Neural progenitor cell (in vitro differentiated cells): ENCODE measurements at regions not wholly inside any gene's neighbourhood (a gene's known extent, or its start where the extent isn't known, plus 50 kb on each side); places are given as distances from the start of the nearest gene placed in this dataset.

ENCODE experiments used
- DNase-seq: peaks from one replicate; pipeline ENCODE4 v3.0.0-alpha.2; 2016; ENCODE audit warnings: low spot score
- H2AFZ ChIP-seq: fragments of 200-600 bp; sonication (generic); replicated peaks from 2 replicates; pipeline ENCODE4 v1.6.1; 2016; ENCODE audit warnings: antibody characterized with exemption
- H3F3A ChIP-seq: fragments of 200-600 bp; sonication (generic); 2 replicates; pipeline ENCODE4 v1.6.1; 2016; ENCODE audit warnings: antibody characterized with exemption, low read depth
- H3K27ac ChIP-seq: fragments of 200-600 bp; sonication (generic); 2 replicates; pipeline ENCODE4 v1.5.1; 2016; ENCODE audit warnings: mild to moderate bottlenecking
- H3K27me3 ChIP-seq: fragments of 200-600 bp; sonication (generic); 2 replicates; pipeline ENCODE4 v1.6.1; 2016; ENCODE audit warnings: mild to moderate bottlenecking, moderate library complexity
- H3K36me3 ChIP-seq: fragments of 200-600 bp; sonication (generic); 2 replicates; pipeline ENCODE4 v1.5.1; 2016
- H3K4me1 ChIP-seq: fragments of 200-600 bp; sonication (generic); 2 replicates; pipeline ENCODE4 v1.6.1; 2016; ENCODE audit warnings: mixed run types
- H3K4me2 ChIP-seq: fragments of 200-600 bp; sonication (generic); 2 replicates; pipeline ENCODE4 v1.6.1; 2016
- H3K4me3 ChIP-seq: fragments of 200-600 bp; sonication (generic); 2 replicates; pipeline ENCODE4 v1.5.1; 2016
- H3K79me2 ChIP-seq: fragments of 200-600 bp; sonication (generic); 2 replicates; pipeline ENCODE4 v1.6.1; 2016; ENCODE audit warnings: low read depth
- H3K9ac ChIP-seq: fragments of 200-600 bp; sonication (generic); 2 replicates; pipeline ENCODE4 v1.6.1; 2016
- H3K9me3 ChIP-seq: fragments of 200-600 bp; sonication (generic); 2 replicates; pipeline ENCODE4 v1.5.1; 2016; ENCODE audit warnings: low read depth
- H4K20me1 ChIP-seq: fragments of 200-600 bp; sonication (generic); 2 replicates; pipeline ENCODE4 v1.6.1; 2016; ENCODE audit warnings: low read depth
- H3K27ac Mint-ChIP-seq: 3 replicates; pipeline ENCODE4 v1.8.0; 2021; ENCODE audit warnings: mixed read lengths
- H3K27me3 Mint-ChIP-seq: 2 replicates; pipeline ENCODE4 v1.8.0; 2022; ENCODE audit warnings: low read depth, mild to moderate bottlenecking, inconsistent platforms, moderate library complexity, mixed read lengths; ENCODE audit not compliant: insufficient read depth
- H3K36me3 Mint-ChIP-seq: 3 replicates; pipeline ENCODE4 v1.8.0; 2021; ENCODE audit warnings: mixed read lengths
- H3K4me1 Mint-ChIP-seq: 3 replicates; pipeline ENCODE4 v1.8.0; 2021; ENCODE audit warnings: mixed read lengths
- H3K4me3 Mint-ChIP-seq: 3 replicates; pipeline ENCODE4 v1.8.0; 2021; ENCODE audit warnings: mild to moderate bottlenecking, moderate library complexity, mixed read lengths
- H3K9me3 Mint-ChIP-seq: 3 replicates; pipeline ENCODE4 v1.8.0; 2020; ENCODE audit warnings: mixed read lengths
- CTCF ChIP-seq: fragments of 200-600 bp; sonication (generic); IDR thresholded peaks from 2 replicates; pipeline ENCODE4 v1.5.1; 2017; ENCODE audit warnings: antibody characterized with exemption, mild to moderate bottlenecking
- EZH2 ChIP-seq: fragments of 200-600 bp; sonication (generic); IDR thresholded peaks from 2 replicates; pipeline ENCODE4 v1.6.1; 2017; ENCODE audit warnings: antibody characterized with exemption, mild to moderate bottlenecking, moderate library complexity
- EZH2phosphoT487 ChIP-seq: fragments of 200-600 bp; sonication (generic); IDR thresholded peaks from 2 replicates; pipeline ENCODE4 v1.6.1; 2017; ENCODE audit warnings: antibody characterized with exemption

- Histone ChIP-seq H3K4me2 (no peak overlapping the region), H3K4me1 (no peaks in the 10 kb centered on the region), H4K20me1 (no peaks in the 10 kb centered on the region), H3K27ac (no peak overlapping the region), H3K36me3 (no peaks in the 10 kb centered on the region), H2AFZ (peak overlapping the region; percentile 34), H3K9ac (no peak overlapping the region), H3K27me3 (no peaks in the 10 kb centered on the region), H3F3A (no peaks in the 10 kb centered on the region), H3K79me2 (no peaks in the 10 kb centered on the region), H3K9me3 (no peaks in the 10 kb centered on the region), H3K4me3 (no peak overlapping the region)
- DNase-seq: no peak
- Mint-ChIP-seq H3K36me3 (no peaks in the 10 kb centered on the region), H3K27me3 (no peaks in the 10 kb centered on the region), H3K4me1 (peaks cover 3% of the 10 kb centered on the region), H3K4me3 (no peak overlapping the region), H3K27ac (no peak overlapping the region), H3K9me3 (no peaks in the 10 kb centered on the region)
- TF ChIP-seq EZH2: no peak
- TF ChIP-seq CTCF: no peak
- TF ChIP-seq EZH2phosphoT487: no peak
These were observed 95.9 kb upstream of the SPACA1 start for GRCh38 chr6:87951751-87952150.

GRCh38 chr6:87950614-87951013, 97.0 kb upstream of the SPACA1 start:
- no peak for DNase-seq
- H3K4me3 Mint-ChIP-seq: no peak overlapping the region
- no peaks in the 10 kb centered on the region for H3K36me3 Mint-ChIP-seq
- TF ChIP-seq EZH2phosphoT487 (no peak), CTCF (no peak), EZH2 (no peak)
- Histone ChIP-seq H3K27ac (no peak overlapping the region), H2AFZ (no peak overlapping the region), H3F3A (no peaks in the 10 kb centered on the region), H3K79me2 (no peaks in the 10 kb centered on the region), H3K36me3 (no peaks in the 10 kb centered on the region), H3K4me3 (no peak overlapping the region), H4K20me1 (no peaks in the 10 kb centered on the region), H3K9me3 (no peaks in the 10 kb centered on the region), H3K4me2 (no peak overlapping the region), H3K4me1 (peaks cover 2% of the 10 kb centered on the region), H3K9ac (no peak overlapping the region), H3K27me3 (no peaks in the 10 kb centered on the region)
- peaks cover 13% of the 10 kb centered on the region for H3K4me1 Mint-ChIP-seq
- H3K9me3 Mint-ChIP-seq: no peaks in the 10 kb centered on the region
- no peak overlapping the region for H3K27ac Mint-ChIP-seq
- no peaks in the 10 kb centered on the region for H3K27me3 Mint-ChIP-seq

GRCh38 chr6:87949194-87949593, 98.4 kb upstream of the SPACA1 start:
- no peaks in the 10 kb centered on the region for H3K9me3 ChIP-seq
- no peaks in the 10 kb centered on the region for H4K20me1 ChIP-seq
- no peak for DNase-seq
- Mint-ChIP-seq H3K4me1 (peaks cover 27% of the 10 kb centered on the region), H3K4me3 (no peak overlapping the region), H3K9me3 (no peaks in the 10 kb centered on the region), H3K36me3 (no peaks in the 10 kb centered on the region), H3K27me3 (no peaks in the 10 kb centered on the region), H3K27ac (no peak overlapping the region)
- TF ChIP-seq EZH2 (no peak), EZH2phosphoT487 (no peak), CTCF (no peak)
- H3K36me3 ChIP-seq: no peaks in the 10 kb centered on the region
- H2AFZ ChIP-seq: no peak overlapping the region
- no peaks in the 10 kb centered on the region for H3F3A ChIP-seq
- H3K27me3 ChIP-seq: no peaks in the 10 kb centered on the region
- H3K27ac ChIP-seq: no peak overlapping the region
- no peaks in the 10 kb centered on the region for H3K79me2 ChIP-seq
- H3K4me1 ChIP-seq: peaks cover 15% of the 10 kb centered on the region
- no peak overlapping the region for H3K9ac ChIP-seq
- no peak overlapping the region for H3K4me3 ChIP-seq
- H3K4me2 ChIP-seq: no peak overlapping the region

- no peak for DNase-seq
- Histone ChIP-seq H4K20me1 (no peaks in the 10 kb centered on the region), H3K27ac (no peak overlapping the region), H3F3A (no peaks in the 10 kb centered on the region), H3K4me3 (no peak overlapping the region), H2AFZ (no peak overlapping the region), H3K9ac (no peak overlapping the region), H3K27me3 (no peaks in the 10 kb centered on the region), H3K4me1 (peaks cover 15% of the 10 kb centered on the region), H3K79me2 (no peaks in the 10 kb centered on the region), H3K36me3 (no peaks in the 10 kb centered on the region), H3K4me2 (no peak overlapping the region), H3K9me3 (no peaks in the 10 kb centered on the region)
- H3K27ac Mint-ChIP-seq: no peak overlapping the region
- no peak overlapping the region for H3K4me3 Mint-ChIP-seq
- H3K9me3 Mint-ChIP-seq: no peaks in the 10 kb centered on the region
- peaks cover 36% of the 10 kb centered on the region for H3K4me1 Mint-ChIP-seq
- no peaks in the 10 kb centered on the region for H3K36me3 Mint-ChIP-seq
- no peak for TF ChIP-seq EZH2phosphoT487
- no peak for TF ChIP-seq EZH2
- TF ChIP-seq CTCF: no peak
- peaks cover 2% of the 10 kb centered on the region for H3K27me3 Mint-ChIP-seq
These were observed 101.0 kb upstream of the SPACA1 start for GRCh38 chr6:87946669-87947068.
